ENCODE measurements at regions not wholly inside any gene's neighbourhood (a gene's known extent, or its start where the extent isn't known, plus 50 kb on each side); places are given as distances from the start of the nearest gene placed in this dataset.

GRCh38 chr9:7656636-7657035, 142.9 kb downstream of the DMAC1 start:
- H3K36me3 ChIP-seq (ENCODE audit: insufficient read depth): no peaks in the 10 kb centered on the region
- H3K79me2 ChIP-seq (ENCODE audit: insufficient read depth, low read depth): no peaks in the 10 kb centered on the region
- no peak overlapping the region for H3K4me2 ChIP-seq
- H2AFZ ChIP-seq (ENCODE audit: low read depth): no peak overlapping the region
- no peak overlapping the region for H3K27ac ChIP-seq
- H3K4me3 ChIP-seq (IDR thresholded peaks at IDR 0.05; ENCODE audit: insufficient read depth, low read depth, low read length): no peak overlapping the region
- no peaks in the 10 kb centered on the region for H3K4me1 ChIP-seq (ENCODE audit: low read depth, poor library complexity, severe bottlenecking)
- no peaks in the 10 kb centered on the region for H4K20me1 ChIP-seq (ENCODE audit: insufficient read depth)
- no peak overlapping the region for H3K9ac ChIP-seq
- TF ChIP-seq CTCF (conservative IDR thresholded peaks at IDR 0.05; ENCODE audit: low read depth, low read length): no peak
- H3K27me3 ChIP-seq (ENCODE audit: insufficient read depth, low read depth): no peaks in the 10 kb centered on the region

GRCh38 chr9:7653262-7653661, 146.3 kb downstream of the DMAC1 start:
- Histone ChIP-seq H3K4me1 (ENCODE audit: low read depth, poor library complexity, severe bottlenecking) (no peaks in the 10 kb centered on the region), H2AFZ (ENCODE audit: low read depth) (no peak overlapping the region), H3K27ac (no peak overlapping the region), H3K36me3 (ENCODE audit: insufficient read depth) (no peaks in the 10 kb centered on the region), H3K4me2 (no peak overlapping the region), H4K20me1 (ENCODE audit: insufficient read depth) (no peaks in the 10 kb centered on the region), H3K27me3 (ENCODE audit: insufficient read depth, low read depth) (no peaks in the 10 kb centered on the region), H3K79me2 (ENCODE audit: insufficient read depth, low read depth) (no peaks in the 10 kb centered on the region), H3K4me3 (IDR thresholded peaks at IDR 0.05; ENCODE audit: insufficient read depth, low read depth, low read length) (no peak overlapping the region), H3K9ac (no peak overlapping the region)
- TF ChIP-seq CTCF (conservative IDR thresholded peaks at IDR 0.05; ENCODE audit: low read depth, low read length): no peak

GRCh38 chr9:7640231-7640630, 159.3 kb downstream of the DMAC1 start:
- no peak overlapping the region for H3K4me2 ChIP-seq
- no peaks in the 10 kb centered on the region for H3K4me1 ChIP-seq (ENCODE audit: low read depth, poor library complexity, severe bottlenecking)
- no peaks in the 10 kb centered on the region for H4K20me1 ChIP-seq (ENCODE audit: insufficient read depth)
- H2AFZ ChIP-seq (ENCODE audit: low read depth): no peak overlapping the region
- H3K27me3 ChIP-seq (ENCODE audit: insufficient read depth, low read depth): no peaks in the 10 kb centered on the region
- no peak overlapping the region for H3K27ac ChIP-seq
- H3K4me3 ChIP-seq (IDR thresholded peaks at IDR 0.05; ENCODE audit: insufficient read depth, low read depth, low read length): no peak overlapping the region
- no peaks in the 10 kb centered on the region for H3K79me2 ChIP-seq (ENCODE audit: insufficient read depth, low read depth)
- H3K9ac ChIP-seq: no peak overlapping the region
- TF ChIP-seq CTCF (conservative IDR thresholded peaks at IDR 0.05; ENCODE audit: low read depth, low read length): no peak
- H3K36me3 ChIP-seq (ENCODE audit: insufficient read depth): no peaks in the 10 kb centered on the region

GRCh38 chr9:7639471-7639870, 160.1 kb downstream of the DMAC1 start:
- no peak overlapping the region for H3K27ac ChIP-seq
- no peak overlapping the region for H3K4me3 ChIP-seq (IDR thresholded peaks at IDR 0.05; ENCODE audit: insufficient read depth, low read depth, low read length)
- H4K20me1 ChIP-seq (ENCODE audit: insufficient read depth): no peaks in the 10 kb centered on the region
- no peak for TF ChIP-seq CTCF (conservative IDR thresholded peaks at IDR 0.05; ENCODE audit: low read depth, low read length)
- no peaks in the 10 kb centered on the region for H3K27me3 ChIP-seq (ENCODE audit: insufficient read depth, low read depth)
- no peak overlapping the region for H2AFZ ChIP-seq (ENCODE audit: low read depth)
- H3K9ac ChIP-seq: no peak overlapping the region
- H3K36me3 ChIP-seq (ENCODE audit: insufficient read depth): no peaks in the 10 kb centered on the region
- H3K79me2 ChIP-seq (ENCODE audit: insufficient read depth, low read depth): no peaks in the 10 kb centered on the region
- H3K4me1 ChIP-seq (ENCODE audit: low read depth, poor library complexity, severe bottlenecking): no peaks in the 10 kb centered on the region
- no peak overlapping the region for H3K4me2 ChIP-seq

All from KMS-11 (cell line).